SK-N-SH treated with all-trans-retinoic acid at 6 μM for 48 hours (cell line): ENCODE measurements at regions not wholly inside any gene's neighbourhood (a gene's known extent, or its start where the extent isn't known, plus 50 kb on each side); places are given as distances from the start of the nearest gene placed in this dataset.

ENCODE experiments used
- ATAC-seq: fragments of 200-7000 bp; cut with Tn5 transposase; 3 replicates; pipeline ENCODE4 v1.9.1; 2020; ENCODE audit warnings: mild to moderate bottlenecking, moderate library complexity
- ARNTL ChIP-seq: fragments of 450-650 bp; formaldehyde crosslinking; IDR thresholded peaks from 2 replicates; pipeline ENCODE4 v1.5.0; 2020; ENCODE audit warnings: low read depth, mild to moderate bottlenecking, moderate library complexity, borderline replicate concordance
- BACH2 ChIP-seq: fragments of 250-450 bp; sonication (Bioruptor Pico); IDR thresholded peaks from 2 replicates; pipeline ENCODE4 v1.9.0; 2021; ENCODE audit warnings: mild to moderate bottlenecking, borderline replicate concordance
- CSDC2 ChIP-seq: fragments of 250-450 bp; sonication (Bioruptor Pico); IDR thresholded peaks from 2 replicates; pipeline ENCODE4 v1.5.0; 2020; ENCODE audit warnings: mild to moderate bottlenecking, moderate library complexity
- ESRRG ChIP-seq: fragments of 250-450 bp; sonication (Bioruptor Pico); IDR thresholded peaks from 2 replicates; pipeline ENCODE4 v1.6.1; 2021; ENCODE audit warnings: mild to moderate bottlenecking
- GLIS3 ChIP-seq: fragments of 250-450 bp; sonication (Bioruptor Pico); IDR thresholded peaks from 2 replicates; pipeline ENCODE4 v1.5.0; 2020; ENCODE audit warnings: mild to moderate bottlenecking, moderate library complexity
- ISL1 ChIP-seq: fragments of 250-450 bp; sonication (Bioruptor Pico); IDR thresholded peaks from 2 replicates; pipeline ENCODE4 v2.1.2; 2022; ENCODE audit warnings: mild to moderate bottlenecking, moderate library complexity
- OSR1 ChIP-seq: fragments of 250-450 bp; sonication (Bioruptor Pico); IDR thresholded peaks from 2 replicates; pipeline ENCODE4 v1.8.0; 2022; ENCODE audit warnings: moderate library complexity, mild to moderate bottlenecking, inconsistent platforms
- PPARA ChIP-seq: fragments of 250-450 bp; sonication (Bioruptor Pico); IDR thresholded peaks from 2 replicates; pipeline ENCODE4 v1.5.0; 2020; ENCODE audit warnings: mild to moderate bottlenecking, borderline replicate concordance
- RARB ChIP-seq: fragments of 250-450 bp; sonication (Bioruptor Pico); IDR thresholded peaks from 2 replicates; pipeline ENCODE4 v1.8.0; 2021; ENCODE audit warnings: mild to moderate bottlenecking, moderate library complexity
- SNAI2 ChIP-seq: fragments of 250-450 bp; sonication (Bioruptor Pico); IDR thresholded peaks from 2 replicates; pipeline ENCODE4 v1.5.0; 2020; ENCODE audit warnings: mild to moderate bottlenecking, moderate library complexity
- TCF4 ChIP-seq: fragments of 250-450 bp; sonication (Bioruptor Pico); IDR thresholded peaks from 2 replicates; pipeline ENCODE4 v1.8.0; 2021; ENCODE audit warnings: mild to moderate bottlenecking, moderate library complexity, borderline replicate concordance
- TOX ChIP-seq: fragments of 250-450 bp; sonication (Bioruptor Pico); IDR thresholded peaks from 2 replicates; pipeline ENCODE4 v1.8.0; 2021; ENCODE audit warnings: mild to moderate bottlenecking, moderate library complexity, borderline replicate concordance
- ZC3H10 ChIP-seq: fragments of 250-450 bp; sonication (Bioruptor Pico); IDR thresholded peaks from 2 replicates; pipeline ENCODE4 v1.5.1; 2021; ENCODE audit warnings: mild to moderate bottlenecking, moderate library complexity
- ZFP3 ChIP-seq: fragments of 250-450 bp; sonication (Bioruptor Pico); IDR thresholded peaks from 2 replicates; pipeline ENCODE4 v1.5.0; 2020; ENCODE audit warnings: mild to moderate bottlenecking, moderate library complexity
- ZFP30 ChIP-seq: fragments of 450-650 bp; formaldehyde crosslinking; IDR thresholded peaks from 2 replicates; pipeline ENCODE4 v1.5.0; 2022; ENCODE audit warnings: mild to moderate bottlenecking, moderate library complexity
- ZNF565 ChIP-seq: fragments of 450-650 bp; formaldehyde crosslinking; conservative IDR thresholded peaks from 2 replicates; pipeline ENCODE4 v1.5.0; 2020; ENCODE audit warnings: low read depth, mild to moderate bottlenecking, moderate library complexity
- ZNF70 ChIP-seq: fragments of 450-650 bp; formaldehyde crosslinking; IDR thresholded peaks from 2 replicates; pipeline ENCODE4 v1.5.0; 2020; ENCODE audit warnings: mild to moderate bottlenecking, moderate library complexity
- ZNF8 ChIP-seq: fragments of 450-650 bp; formaldehyde crosslinking; IDR thresholded peaks from 2 replicates; pipeline ENCODE4 v1.5.0; 2020; ENCODE audit warnings: mild to moderate bottlenecking, moderate library complexity
- TF ChIP-seq, protein P1 (sequence below): fragments of 250-450 bp; sonication (Bioruptor Pico); IDR thresholded peaks from 2 replicates; pipeline ENCODE4 v1.5.1; 2020; ENCODE audit warnings: low read depth, mild to moderate bottlenecking, moderate library complexity
- TF ChIP-seq, protein P2 (sequence below): fragments of 250-450 bp; sonication (Bioruptor Pico); IDR thresholded peaks from 2 replicates; pipeline ENCODE4 v1.5.1; 2021; ENCODE audit warnings: mild to moderate bottlenecking, moderate library complexity
- TF ChIP-seq, protein P3 (sequence below): fragments of 250-450 bp; sonication (Bioruptor Pico); IDR thresholded peaks from 2 replicates; pipeline ENCODE4 v1.5.0; 2020; ENCODE audit warnings: mild to moderate bottlenecking, moderate library complexity
- TF ChIP-seq, protein P4 (sequence below): fragments of 250-450 bp; sonication (Bioruptor Pico); IDR thresholded peaks from 2 replicates; pipeline ENCODE4 v1.8.0; 2021; ENCODE audit warnings: low read depth, mild to moderate bottlenecking, moderate library complexity, borderline replicate concordance

DNA sequence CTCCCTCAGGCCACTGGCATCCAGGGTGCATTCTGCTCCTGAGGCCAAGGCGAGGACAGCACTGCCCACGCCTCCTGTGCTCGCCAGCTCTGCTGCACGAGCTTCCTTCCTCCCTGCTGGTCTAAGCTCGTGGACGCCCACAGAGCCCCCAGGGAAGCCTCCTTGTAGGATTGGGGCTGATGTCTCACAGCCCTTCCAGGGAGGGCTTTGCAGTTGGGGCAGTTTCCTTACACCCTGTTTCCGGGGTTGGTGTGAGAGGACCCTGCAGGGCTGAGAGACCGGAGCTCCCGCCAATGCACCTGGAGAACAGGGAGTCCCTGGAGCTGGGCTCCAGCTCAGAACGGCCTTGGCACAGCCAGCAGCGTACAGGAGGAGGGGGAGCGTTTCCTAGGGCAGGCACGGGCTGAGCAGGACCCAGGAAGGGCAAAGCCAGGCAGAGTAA lies 172.4 kb upstream of the PDE10A start:
- no peak for ATAC-seq
- TF ChIP-seq ZC3H10 (CRISPR knock-in tag) (no peak), ESRRG (CRISPR knock-in tag) (no peak), ZNF8 (CRISPR knock-in tag) (no peak), GLIS3 (CRISPR knock-in tag) (no peak), ZNF70 (no peak), ZFP3 (CRISPR knock-in tag) (no peak), TCF4 (CRISPR knock-in tag) (no peak), BACH2 (CRISPR knock-in tag) (no peak)
- TF ChIP-seq, protein P1, sequence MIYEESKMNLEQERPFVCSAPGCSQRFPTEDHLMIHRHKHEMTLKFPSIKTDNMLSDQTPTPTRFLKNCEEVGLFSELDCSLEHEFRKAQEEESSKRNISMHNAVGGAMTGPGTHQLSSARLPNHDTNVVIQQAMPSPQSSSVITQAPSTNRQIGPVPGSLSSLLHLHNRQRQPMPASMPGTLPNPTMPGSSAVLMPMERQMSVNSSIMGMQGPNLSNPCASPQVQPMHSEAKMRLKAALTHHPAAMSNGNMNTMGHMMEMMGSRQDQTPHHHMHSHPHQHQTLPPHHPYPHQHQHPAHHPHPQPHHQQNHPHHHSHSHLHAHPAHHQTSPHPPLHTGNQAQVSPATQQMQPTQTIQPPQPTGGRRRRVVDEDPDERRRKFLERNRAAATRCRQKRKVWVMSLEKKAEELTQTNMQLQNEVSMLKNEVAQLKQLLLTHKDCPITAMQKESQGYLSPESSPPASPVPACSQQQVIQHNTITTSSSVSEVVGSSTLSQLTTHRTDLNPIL (CRISPR knock-in tag) = no peak
- TF ChIP-seq, protein P2, sequence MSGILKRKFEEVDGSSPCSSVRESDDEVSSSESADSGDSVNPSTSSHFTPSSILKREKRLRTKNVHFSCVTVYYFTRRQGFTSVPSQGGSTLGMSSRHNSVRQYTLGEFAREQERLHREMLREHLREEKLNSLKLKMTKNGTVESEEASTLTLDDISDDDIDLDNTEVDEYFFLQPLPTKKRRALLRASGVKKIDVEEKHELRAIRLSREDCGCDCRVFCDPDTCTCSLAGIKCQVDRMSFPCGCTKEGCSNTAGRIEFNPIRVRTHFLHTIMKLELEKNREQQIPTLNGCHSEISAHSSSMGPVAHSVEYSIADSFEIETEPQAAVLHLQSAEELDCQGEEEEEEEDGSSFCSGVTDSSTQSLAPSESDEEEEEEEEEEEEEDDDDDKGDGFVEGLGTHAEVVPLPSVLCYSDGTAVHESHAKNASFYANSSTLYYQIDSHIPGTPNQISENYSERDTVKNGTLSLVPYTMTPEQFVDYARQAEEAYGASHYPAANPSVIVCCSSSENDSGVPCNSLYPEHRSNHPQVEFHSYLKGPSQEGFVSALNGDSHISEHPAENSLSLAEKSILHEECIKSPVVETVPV (CRISPR knock-in tag) = no peak

DNA sequence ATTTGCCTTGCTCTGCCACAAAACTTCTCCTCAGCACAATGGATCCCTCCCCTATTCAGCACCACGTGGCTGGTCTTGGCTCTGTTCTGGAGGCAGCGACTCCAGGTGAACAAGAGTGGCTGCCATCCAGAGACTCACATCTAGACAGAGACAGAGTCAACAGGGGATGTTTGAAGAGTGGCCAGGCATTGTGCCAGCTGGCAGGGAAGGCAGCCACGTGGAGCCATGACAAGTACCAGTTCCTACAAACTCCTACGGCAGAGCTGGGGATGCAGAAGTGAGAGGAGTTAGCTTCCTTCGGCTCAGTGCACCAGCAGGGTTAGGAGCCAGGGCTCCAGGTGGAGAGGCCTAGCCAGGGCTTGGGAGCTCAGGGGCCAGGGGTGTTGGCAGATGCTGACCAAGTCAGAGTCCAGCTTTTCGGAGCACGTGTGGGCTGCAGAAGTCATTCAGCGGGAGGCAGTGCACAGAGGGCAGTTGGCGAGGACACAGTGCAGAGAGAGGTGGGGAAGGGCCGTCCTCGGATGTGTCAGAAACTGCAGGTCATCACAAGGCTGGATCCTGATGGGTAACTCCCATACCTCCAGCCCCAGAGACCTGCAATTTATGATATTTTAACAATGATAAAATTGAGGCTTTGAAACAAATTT lies 171.7 kb upstream of the PDE10A start:
- no peak for ATAC-seq
- TF ChIP-seq TCF4 (CRISPR knock-in tag) = no peak
- no peak for TF ChIP-seq ZNF70
- no peak for TF ChIP-seq PPARA (CRISPR knock-in tag)
- no peak for TF ChIP-seq ZNF565 (CRISPR knock-in tag)
- no peak for TF ChIP-seq OSR1
- TF ChIP-seq, protein P2 (CRISPR knock-in tag) = no peak
- no peak for TF ChIP-seq ESRRG (CRISPR knock-in tag)
- TF ChIP-seq ZFP30 = no peak
- no peak for TF ChIP-seq ZNF8 (CRISPR knock-in tag)
- TF ChIP-seq, protein P3, sequence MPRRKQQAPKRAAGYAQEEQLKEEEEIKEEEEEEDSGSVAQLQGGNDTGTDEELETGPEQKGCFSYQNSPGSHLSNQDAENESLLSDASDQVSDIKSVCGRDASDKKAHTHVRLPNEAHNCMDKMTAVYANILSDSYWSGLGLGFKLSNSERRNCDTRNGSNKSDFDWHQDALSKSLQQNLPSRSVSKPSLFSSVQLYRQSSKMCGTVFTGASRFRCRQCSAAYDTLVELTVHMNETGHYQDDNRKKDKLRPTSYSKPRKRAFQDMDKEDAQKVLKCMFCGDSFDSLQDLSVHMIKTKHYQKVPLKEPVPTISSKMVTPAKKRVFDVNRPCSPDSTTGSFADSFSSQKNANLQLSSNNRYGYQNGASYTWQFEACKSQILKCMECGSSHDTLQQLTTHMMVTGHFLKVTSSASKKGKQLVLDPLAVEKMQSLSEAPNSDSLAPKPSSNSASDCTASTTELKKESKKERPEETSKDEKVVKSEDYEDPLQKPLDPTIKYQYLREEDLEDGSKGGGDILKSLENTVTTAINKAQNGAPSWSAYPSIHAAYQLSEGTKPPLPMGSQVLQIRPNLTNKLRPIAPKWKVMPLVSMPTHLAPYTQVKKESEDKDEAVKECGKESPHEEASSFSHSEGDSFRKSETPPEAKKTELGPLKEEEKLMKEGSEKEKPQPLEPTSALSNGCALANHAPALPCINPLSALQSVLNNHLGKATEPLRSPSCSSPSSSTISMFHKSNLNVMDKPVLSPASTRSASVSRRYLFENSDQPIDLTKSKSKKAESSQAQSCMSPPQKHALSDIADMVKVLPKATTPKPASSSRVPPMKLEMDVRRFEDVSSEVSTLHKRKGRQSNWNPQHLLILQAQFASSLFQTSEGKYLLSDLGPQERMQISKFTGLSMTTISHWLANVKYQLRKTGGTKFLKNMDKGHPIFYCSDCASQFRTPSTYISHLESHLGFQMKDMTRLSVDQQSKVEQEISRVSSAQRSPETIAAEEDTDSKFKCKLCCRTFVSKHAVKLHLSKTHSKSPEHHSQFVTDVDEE = no peak
- TF ChIP-seq ARNTL (CRISPR knock-in tag) = no peak
- TF ChIP-seq SNAI2 (CRISPR knock-in tag) = no peak
- TF ChIP-seq ZFP3 (CRISPR knock-in tag) = no peak
- TF ChIP-seq ISL1 (CRISPR knock-in tag) = no peak
- TF ChIP-seq, protein P4, sequence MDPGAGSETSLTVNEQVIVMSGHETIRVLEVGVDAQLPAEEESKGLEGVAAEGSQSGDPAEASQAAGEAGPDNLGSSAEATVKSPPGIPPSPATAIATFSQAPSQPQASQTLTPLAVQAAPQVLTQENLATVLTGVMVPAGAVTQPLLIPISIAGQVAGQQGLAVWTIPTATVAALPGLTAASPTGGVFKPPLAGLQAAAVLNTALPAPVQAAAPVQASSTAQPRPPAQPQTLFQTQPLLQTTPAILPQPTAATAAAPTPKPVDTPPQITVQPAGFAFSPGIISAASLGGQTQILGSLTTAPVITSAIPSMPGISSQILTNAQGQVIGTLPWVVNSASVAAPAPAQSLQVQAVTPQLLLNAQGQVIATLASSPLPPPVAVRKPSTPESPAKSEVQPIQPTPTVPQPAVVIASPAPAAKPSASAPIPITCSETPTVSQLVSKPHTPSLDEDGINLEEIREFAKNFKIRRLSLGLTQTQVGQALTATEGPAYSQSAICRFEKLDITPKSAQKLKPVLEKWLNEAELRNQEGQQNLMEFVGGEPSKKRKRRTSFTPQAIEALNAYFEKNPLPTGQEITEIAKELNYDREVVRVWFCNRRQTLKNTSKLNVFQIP (CRISPR knock-in tag) = no peak
- TF ChIP-seq RARB (CRISPR knock-in tag) = no peak
- TF ChIP-seq ZC3H10 (CRISPR knock-in tag) = no peak

DNA sequence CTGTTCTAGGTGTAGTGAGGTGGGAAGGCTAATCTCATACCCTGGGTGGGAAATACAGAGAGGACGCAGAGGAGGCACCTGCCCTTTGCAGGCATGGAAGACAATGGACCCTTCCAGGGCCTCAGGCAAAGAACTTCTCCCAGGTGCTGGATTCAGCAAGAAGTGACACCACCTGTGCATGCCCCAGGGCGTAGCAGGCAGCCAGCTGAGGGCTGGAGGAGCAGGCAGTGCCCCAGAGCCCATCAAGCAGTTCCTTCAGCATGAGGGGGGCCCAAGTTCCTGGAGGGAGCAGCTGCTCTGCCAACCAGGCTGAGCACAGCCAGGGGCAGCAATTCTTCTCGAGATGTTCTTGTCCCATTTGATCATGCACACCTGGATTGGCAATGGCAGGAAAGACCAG lies 170.3 kb upstream of the PDE10A start:
- TF ChIP-seq ZFP3 (CRISPR knock-in tag) (no peak), ESRRG (CRISPR knock-in tag) (no peak), ZNF565 (CRISPR knock-in tag) (no peak), BACH2 (CRISPR knock-in tag) (no peak), CSDC2 (CRISPR knock-in tag) (no peak), ZC3H10 (CRISPR knock-in tag) (no peak), ZNF8 (CRISPR knock-in tag) (no peak), RARB (CRISPR knock-in tag) (no peak), ZFP30 (no peak), SNAI2 (CRISPR knock-in tag) (no peak), ARNTL (CRISPR knock-in tag) (no peak), TOX (CRISPR knock-in tag) (no peak)
- TF ChIP-seq, protein P4 (CRISPR knock-in tag) = no peak
- TF ChIP-seq, protein P2 (CRISPR knock-in tag) = no peak
- TF ChIP-seq, protein P1 (CRISPR knock-in tag) = no peak
- no peak for ATAC-seq
